Activated naive CD4-positive, alpha-beta T cell treated with anti-CD3 and anti-CD28 coated beads, Interleukin-2, amount 50 U/mL, for 72 hours (primary cell): ENCODE measurements at regions not wholly inside any gene's neighbourhood (a gene's known extent, or its start where the extent isn't known, plus 50 kb on each side); places are given as distances from the start of the nearest gene placed in this dataset.

Experiments
- ATAC-seq, 2 donors: fragments of 150-1000 bp; cut with Tn5 transposase; 2 replicates each; pipeline ENCODE4 v1.10.0; 2021; ENCODE audit warnings: mild to moderate bottlenecking in 2 of 2, moderate library complexity in 2 of 2
- DNase-seq, 2 donors: peaks; one replicate each; pipeline ENCODE4 v3.0.0; 2021 to 2022; ENCODE audit warnings: low spot score in 2 of 2
- H3K27ac Mint-ChIP-seq, 2 donors: one replicate each; pipeline ENCODE4 v1.8.0; 2022; ENCODE audit warnings: mild to moderate bottlenecking in 2 of 2, mixed read lengths in 2 of 2
- H3K36me3 Mint-ChIP-seq, 2 donors: one replicate each; pipeline ENCODE4 v1.8.0; 2022; ENCODE audit warnings: mixed read lengths in 2 of 2
- H3K9me3 Mint-ChIP-seq, 2 donors: one replicate each; pipeline ENCODE4 v1.8.0; 2022; ENCODE audit warnings: mixed read lengths in 2 of 2

DNA sequence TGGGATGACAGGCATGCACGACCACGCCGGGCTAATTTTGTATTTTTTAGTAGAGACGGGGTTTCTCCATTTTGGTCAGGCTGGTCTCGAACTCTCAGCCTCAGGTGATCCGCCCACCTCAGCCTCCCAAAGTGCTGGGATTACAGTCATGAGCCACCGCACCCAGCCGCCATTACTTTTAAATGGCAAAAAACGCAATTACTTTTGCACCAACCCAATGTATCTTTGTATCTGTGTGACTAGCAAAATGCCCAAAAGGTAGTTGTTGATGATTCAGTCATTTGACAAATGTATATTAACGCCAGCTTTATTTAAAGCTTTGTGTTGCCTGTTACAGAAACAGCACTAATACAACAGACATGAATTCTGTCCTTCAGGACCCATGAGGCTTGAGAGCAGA, 216.9 kb upstream of the FMN2 start:
- DNase-seq (no peak), ATAC-seq (no peak)
- Mint-ChIP-seq H3K36me3 (no peaks in the 10 kb centered on the region), H3K9me3 (no peaks in the 10 kb centered on the region), H3K27ac (no peak overlapping the region)

- DNase-seq (no peak), ATAC-seq (no peak)
- no peaks in the 10 kb centered on the region for H3K36me3 Mint-ChIP-seq
- H3K27ac Mint-ChIP-seq: no peak overlapping the region
- H3K9me3 Mint-ChIP-seq: no peaks in the 10 kb centered on the region
Measured at GRCh38 chr1:239879321-239880170, 212.1 kb upstream of the FMN2 start.

- Mint-ChIP-seq H3K27ac (no peak overlapping the region), H3K36me3 (no peaks in the 10 kb centered on the region), H3K9me3 (no peaks in the 10 kb centered on the region)
- ATAC-seq (no peak), DNase-seq (no peak)
Measured at GRCh38 chr1:239882967-239883366, 208.7 kb upstream of the FMN2 start.

- Mint-ChIP-seq H3K36me3 (no peaks in the 10 kb centered on the region), H3K9me3 (no peaks in the 10 kb centered on the region)
Measured at GRCh38 chr1:239884796-239885195, 206.9 kb upstream of the FMN2 start.

DNA sequence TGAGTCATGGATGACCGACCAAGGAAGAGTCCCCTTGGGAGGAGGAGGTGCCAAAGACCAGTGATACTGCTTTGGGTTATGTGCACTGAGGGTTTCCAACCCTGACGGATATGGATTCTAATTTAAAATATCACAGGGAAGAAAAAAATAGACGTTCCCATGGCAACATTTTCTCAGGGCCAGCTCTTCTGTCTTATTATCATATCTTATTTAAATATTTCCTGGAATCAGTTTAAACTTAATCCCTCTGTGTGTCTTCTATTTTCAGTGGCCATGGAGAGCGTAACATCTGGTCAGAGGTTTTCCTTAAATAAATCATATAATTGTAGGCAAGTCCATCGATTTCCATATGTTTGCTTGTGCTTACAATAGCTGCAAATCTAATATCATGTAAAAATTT, 205.4 kb upstream of the FMN2 start:
- no peak for ATAC-seq
- no peaks in the 10 kb centered on the region for H3K9me3 Mint-ChIP-seq
- H3K27ac Mint-ChIP-seq: no peak overlapping the region
- H3K36me3 Mint-ChIP-seq: no peaks in the 10 kb centered on the region
- no peak for DNase-seq

More at GRCh38 chr1:239884796-239885195, 206.9 kb upstream of the FMN2 start:
- DNase-seq: no peak
- ATAC-seq: no peak
- no peak overlapping the region for H3K27ac Mint-ChIP-seq

GRCh38 chr1:239888639-239889038, 203.0 kb upstream of the FMN2 start:
- no peaks in the 10 kb centered on the region for H3K36me3 Mint-ChIP-seq

GRCh38 chr1:239891621-239892358, 199.9 kb upstream of the FMN2 start:
- H3K27ac Mint-ChIP-seq: no peak overlapping the region
- H3K9me3 Mint-ChIP-seq: no peaks in the 10 kb centered on the region

More at GRCh38 chr1:239888639-239889038, 203.0 kb upstream of the FMN2 start:
- no peak overlapping the region for H3K27ac Mint-ChIP-seq
- DNase-seq (no peak), ATAC-seq (no peak)
- H3K9me3 Mint-ChIP-seq: no peaks in the 10 kb centered on the region

GRCh38 chr1:239892602-239893001, 199.1 kb upstream of the FMN2 start:
- H3K36me3 Mint-ChIP-seq: no peaks in the 10 kb centered on the region
- H3K27ac Mint-ChIP-seq: no peak overlapping the region
- H3K9me3 Mint-ChIP-seq: no peaks in the 10 kb centered on the region
- DNase-seq (no peak), ATAC-seq (no peak)

More at GRCh38 chr1:239891621-239892358, 199.9 kb upstream of the FMN2 start:
- DNase-seq: no peak
- no peaks in the 10 kb centered on the region for H3K36me3 Mint-ChIP-seq
- no peak for ATAC-seq

GRCh38 chr1:239893127-239893731, 198.5 kb upstream of the FMN2 start:
- DNase-seq: no peak
- Mint-ChIP-seq H3K36me3 (no peaks in the 10 kb centered on the region), H3K9me3 (no peaks in the 10 kb centered on the region), H3K27ac (no peak overlapping the region)
- ATAC-seq: no peak

DNA sequence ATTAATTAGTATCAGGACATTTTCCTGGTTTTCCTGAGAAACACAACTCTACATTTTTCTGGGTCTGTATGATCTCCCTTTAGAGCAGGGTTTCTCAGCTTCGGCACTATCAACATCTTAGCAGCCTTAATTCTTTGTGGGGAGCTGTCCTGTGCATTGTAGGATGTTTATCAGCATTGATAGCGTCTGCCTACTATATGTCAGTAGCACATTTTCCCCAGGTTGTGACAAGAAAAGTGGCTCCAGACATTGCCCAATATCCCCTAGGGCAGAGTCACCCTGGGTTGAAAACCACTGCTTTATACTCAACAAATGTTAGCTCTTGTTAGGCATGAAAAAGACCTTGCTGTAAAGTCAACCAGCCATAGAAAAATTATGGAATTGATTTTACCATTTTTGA, 195.1 kb upstream of the FMN2 start:
- ATAC-seq: no peak
- no peaks in the 10 kb centered on the region for H3K9me3 Mint-ChIP-seq
- no peak overlapping the region for H3K27ac Mint-ChIP-seq
- DNase-seq: no peak
- no peaks in the 10 kb centered on the region for H3K36me3 Mint-ChIP-seq

- no peak for DNase-seq
Measured at GRCh38 chr1:239896980-239897379, 194.7 kb upstream of the FMN2 start.

DNA sequence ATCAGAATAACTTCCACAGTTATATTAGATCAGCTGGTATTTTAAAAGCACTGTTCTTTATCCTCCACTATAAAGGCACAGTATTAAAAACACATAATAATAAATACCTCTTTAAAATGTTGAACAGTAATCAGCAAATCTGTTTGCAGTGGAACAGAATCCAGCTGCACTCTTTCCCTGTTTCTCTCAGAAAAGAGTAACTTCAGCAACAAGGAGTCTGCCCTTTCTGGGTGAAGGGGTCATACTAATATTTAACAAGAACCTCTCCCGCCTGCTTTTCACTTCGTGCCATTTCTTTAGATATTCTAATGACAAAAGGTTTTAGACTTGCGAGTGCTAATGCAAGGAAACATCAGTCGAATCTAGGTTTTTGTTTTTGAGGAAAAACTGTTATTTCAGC, 194.2 kb upstream of the FMN2 start:
- Mint-ChIP-seq H3K9me3 (no peaks in the 10 kb centered on the region), H3K27ac (no peak overlapping the region)

More at GRCh38 chr1:239896980-239897379, 194.7 kb upstream of the FMN2 start:
- no peak for ATAC-seq
- Mint-ChIP-seq H3K27ac (no peak overlapping the region), H3K36me3 (no peaks in the 10 kb centered on the region), H3K9me3 (no peaks in the 10 kb centered on the region)

GRCh38 chr1:239898062-239898730, 193.5 kb upstream of the FMN2 start:
- peak; percentile 68 to 77 for DNase-seq
- no peaks in the 10 kb centered on the region for H3K9me3 Mint-ChIP-seq
- no peak overlapping the region for H3K27ac Mint-ChIP-seq
- H3K36me3 Mint-ChIP-seq: no peaks in the 10 kb centered on the region
- peak; percentile 80 to 95 for ATAC-seq

More for the DNA sequence above, 194.2 kb upstream of the FMN2 start:
- H3K36me3 Mint-ChIP-seq: no peaks in the 10 kb centered on the region
- no peak for ATAC-seq
- DNase-seq: no peak

- Mint-ChIP-seq H3K27ac (no peak overlapping the region), H3K9me3 (no peaks in the 10 kb centered on the region), H3K36me3 (no peaks in the 10 kb centered on the region)
- ATAC-seq (no peak), DNase-seq (no peak)
Measured at GRCh38 chr1:239899747-239900146, 191.9 kb upstream of the FMN2 start.

DNA sequence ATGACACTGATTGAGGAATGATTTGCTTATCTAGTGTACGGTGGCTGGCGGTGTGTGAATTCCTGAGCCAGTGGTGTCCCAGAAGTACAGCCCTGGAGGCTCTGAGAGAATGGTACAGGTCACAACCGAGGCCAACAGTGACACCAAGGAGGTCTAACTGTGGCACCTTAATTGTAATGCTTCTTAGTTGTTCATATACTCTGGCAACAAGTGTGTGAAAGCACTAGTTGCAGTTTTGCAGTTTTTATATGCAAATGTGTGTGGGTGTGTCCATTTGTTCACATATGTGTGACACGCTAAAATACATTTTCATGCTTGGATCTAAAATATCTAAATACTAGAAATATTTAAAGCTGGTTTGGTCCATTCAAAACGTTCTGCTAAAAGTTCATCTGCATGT, 185.3 kb upstream of the FMN2 start:
- Mint-ChIP-seq H3K27ac (no peak overlapping the region), H3K9me3 (no peaks in the 10 kb centered on the region), H3K36me3 (no peaks in the 10 kb centered on the region)
- DNase-seq (no peak), ATAC-seq (no peak)

- no peaks in the 10 kb centered on the region for H3K9me3 Mint-ChIP-seq
- ATAC-seq: no peak
- no peak overlapping the region for H3K27ac Mint-ChIP-seq
- no peaks in the 10 kb centered on the region for H3K36me3 Mint-ChIP-seq
- DNase-seq: no peak
Measured at GRCh38 chr1:239909898-239910297, 181.8 kb upstream of the FMN2 start.

GRCh38 chr1:239912471-239912870, 179.2 kb upstream of the FMN2 start:
- H3K27ac Mint-ChIP-seq: no peak overlapping the region
- no peak for ATAC-seq
- no peaks in the 10 kb centered on the region for H3K36me3 Mint-ChIP-seq
- H3K9me3 Mint-ChIP-seq: no peaks in the 10 kb centered on the region
- no peak for DNase-seq
